ENCODE measurements at regions not wholly inside any gene's neighbourhood (a gene's known extent, or its start where the extent isn't known, plus 50 kb on each side); places are given as distances from the start of the nearest gene placed in this dataset.

GRCh38 chr2:21424375-21424774 lies 300.6 kb downstream of the TDRD15 start:
- TF ChIP-seq CTCF (conservative IDR thresholded peaks at IDR 0.05) = no peak
- no peak for TF ChIP-seq ZFX (IDR thresholded peaks at IDR 0.05)

Measured in C4-2B (cell line).